A549 (cell line): ENCODE measurements at regions not wholly inside any gene's neighbourhood (a gene's known extent, or its start where the extent isn't known, plus 50 kb on each side); places are given as distances from the start of the nearest gene placed in this dataset.

Experiments used
- ATAC-seq, 2 experiments: fragments of 200-7000 bp in 1 of 2; fragments of >200 bp in 1 of 2; cut with Nextera tagmentation in 1 of 2; cut with Tn5 transposase in 1 of 2; 3 replicates each; pipeline versions ENCODE4 v1.8.0 to v1.9.1; 2018 to 2020; ENCODE audit warnings: mild to moderate bottlenecking in 1 of 2, moderate library complexity in 1 of 2
- CTCF ChIA-PET: fragments of 300-600 bp; sonication (Branson Sonifier 250); formaldehyde crosslinking; extraction: SDS; loops from one replicate; lab custom pipeline; 2021; ENCODE audit warnings: antibody characterized with exemption, inconsistent platforms; lab: Yijun Ruan, JAX
- POLR2A ChIA-PET: fragments of 350-600 bp; formaldehyde crosslinking; extraction: SDS; loops from one replicate; lab custom pipeline; 2021; ENCODE audit warnings: antibody characterized with exemption, inconsistent platforms; lab: Yijun Ruan, JAX
- DNase-seq, 2 experiments: peaks; one replicate each; pipeline versions ENCODE4 v3.0.0 to v3.0.0-alpha.2; 2011 to 2016; ENCODE audit warnings: low read depth in 1 of 2, low spot score in 1 of 2
- FAIRE-seq: peaks from 2 replicates; lab custom pipeline; 2011; peaks lifted over from hg19 to GRCh38; lab: Jason Lieb, UNC
- H3K27ac ChIP-seq, 2 experiments: fragments of >200 bp; sonication (Bioruptor Twin); formaldehyde crosslinking; 3 replicates each; pipeline ENCODE4 v1.5.1; 2016 to 2017
- H3K4me1 ChIP-seq: fragments of >200 bp; sonication (Bioruptor Twin); formaldehyde crosslinking; 3 replicates; pipeline ENCODE4 v1.6.1; 2016
- H3K4me2 ChIP-seq: fragments of >200 bp; sonication (Bioruptor Twin); formaldehyde crosslinking; 3 replicates; pipeline ENCODE4 v1.6.1; 2016
- H3K4me3 ChIP-seq: fragments of >200 bp; sonication (Bioruptor Twin); formaldehyde crosslinking; 3 replicates; pipeline ENCODE4 v1.5.1; 2016
- H3K9me3 ChIP-seq: fragments of >200 bp; sonication (Bioruptor Twin); formaldehyde crosslinking; 3 replicates; pipeline ENCODE4 v1.6.1; 2016
- EHMT2 ChIP-seq: fragments of 200-600 bp; sonication (generic); IDR thresholded peaks from 2 replicates; pipeline ENCODE4 v1.6.1; 2016; ENCODE audit warnings: antibody characterized with exemption, low read depth, mild to moderate bottlenecking, moderate library complexity
- EP300 ChIP-seq, 2 experiments: fragments of >200 bp; sonication (Bioruptor Twin); formaldehyde crosslinking; IDR thresholded peaks; 2 replicates in 1 of 2; 3 replicates in 1 of 2; pipeline ENCODE4 v1.6.1; 2016 to 2017
- FOXS1 ChIP-seq: fragments of 250-450 bp; sonication (Bioruptor Pico); IDR thresholded peaks from 2 replicates; pipeline ENCODE4 v1.5.0; 2020; ENCODE audit warnings: mild to moderate bottlenecking, moderate library complexity
- HDAC2 ChIP-seq: fragments of 200-600 bp; sonication (generic); IDR thresholded peaks from 2 replicates; pipeline ENCODE4 v1.6.1; 2016
- HOXA7 ChIP-seq: fragments of 250-450 bp; sonication (Bioruptor Pico); IDR thresholded peaks from 2 replicates; pipeline ENCODE4 v1.5.0; 2020; ENCODE audit warnings: mild to moderate bottlenecking, moderate library complexity
- HOXB13 ChIP-seq: fragments of 250-450 bp; sonication (Bioruptor Pico); IDR thresholded peaks from 2 replicates; pipeline ENCODE4 v1.5.0; 2020; ENCODE audit warnings: low read depth, mild to moderate bottlenecking, moderate library complexity
- JUN ChIP-seq, 2 experiments: fragments of >200 bp; sonication (Bioruptor Twin); formaldehyde crosslinking; IDR thresholded peaks; 2 replicates in 1 of 2; 3 replicates in 1 of 2; pipeline ENCODE4 v1.6.1; 2016 to 2017
- KDM1A ChIP-seq: fragments of 200-600 bp; sonication (generic); IDR thresholded peaks from 2 replicates; pipeline ENCODE4 v1.6.1; 2016; ENCODE audit warnings: low read depth, mild to moderate bottlenecking
- KDM5A ChIP-seq: fragments of 200-600 bp; sonication (generic); IDR thresholded peaks from 2 replicates; pipeline ENCODE4 v1.6.1; 2016; ENCODE audit warnings: antibody characterized with exemption, mild to moderate bottlenecking
- MAFK ChIP-seq: fragments of 450-650 bp; IDR thresholded peaks from 2 replicates; pipeline ENCODE4 v1.6.1; 2014; ENCODE audit not compliant: partially characterized antibody
- NFE2L2 ChIP-seq: fragments of 150-350 bp; conservative IDR thresholded peaks from 2 replicates; pipeline ENCODE4 v1.6.1; 2014; ENCODE audit warnings: low read length
- PHF8 ChIP-seq: fragments of 200-600 bp; sonication (generic); IDR thresholded peaks from 2 replicates; pipeline ENCODE4 v1.6.1; 2016; ENCODE audit warnings: low read depth, mild to moderate bottlenecking, antibody characterized with exemption, moderate library complexity, borderline replicate concordance
- RAD21 ChIP-seq, 2 experiments: fragments of >200 bp in 1 of 2; sonication (Bioruptor Twin) in 1 of 2; formaldehyde crosslinking in 1 of 2; IDR thresholded peaks in 1 of 2; conservative IDR thresholded peaks in 1 of 2; 2 replicates in 1 of 2; 3 replicates in 1 of 2; pipeline ENCODE4 v1.6.1; 2012 to 2018; ENCODE audit warnings: inconsistent platforms in 1 of 2
- RARB ChIP-seq: fragments of 250-450 bp; sonication (Bioruptor Pico); IDR thresholded peaks from 2 replicates; pipeline ENCODE4 v1.8.0; 2021; ENCODE audit warnings: mild to moderate bottlenecking, moderate library complexity
- RFX5 ChIP-seq: fragments of 450-650 bp; IDR thresholded peaks from 2 replicates; pipeline ENCODE4 v1.7.1; 2014; ENCODE audit warnings: antibody characterized with exemption, mild to moderate bottlenecking, moderate library complexity
- SMC3 ChIP-seq: fragments of >200 bp; sonication (Bioruptor Twin); formaldehyde crosslinking; IDR thresholded peaks from 3 replicates; pipeline ENCODE4 v1.6.1; 2018; ENCODE audit warnings: inconsistent platforms
- SREBF2 ChIP-seq: fragments of 450-650 bp; IDR thresholded peaks from 2 replicates; pipeline ENCODE4 v1.6.1; 2014; ENCODE audit warnings: mild to moderate bottlenecking, moderate library complexity
- TP53 ChIP-seq: fragments of 250-450 bp; sonication (Bioruptor Pico); IDR thresholded peaks from 2 replicates; pipeline ENCODE4 v1.5.0; 2021; ENCODE audit warnings: mild to moderate bottlenecking, moderate library complexity
- ZNF302 ChIP-seq: fragments of 250-450 bp; sonication (Bioruptor Pico); IDR thresholded peaks from 2 replicates; pipeline ENCODE4 v1.9.0; 2021; ENCODE audit warnings: inconsistent platforms, mild to moderate bottlenecking, moderate library complexity
- WGBS: methylation state at CpG from one replicate; pipeline ENCODE4 v1.1.6; 2017; ENCODE audit errors: missing lambda C conversion rate; 5-methylcytosine and 5-hydroxymethylcytosine counted together
- TF ChIP-seq, protein P1 (sequence below): IDR thresholded peaks from 2 replicates; pipeline ENCODE4 v1.6.1; 2012; ENCODE audit warnings: low read depth, borderline replicate concordance
- TF ChIP-seq, protein P2 (sequence below): fragments of 250-450 bp; sonication (Bioruptor Pico); IDR thresholded peaks from 2 replicates; pipeline ENCODE4 v1.5.0; 2021; ENCODE audit warnings: mild to moderate bottlenecking, moderate library complexity, borderline replicate concordance
- TF ChIP-seq, protein P3 (sequence below): fragments of >200 bp; sonication (Bioruptor Twin); formaldehyde crosslinking; IDR thresholded peaks from 2 replicates; pipeline ENCODE4 v1.6.1; 2016
- TF ChIP-seq, protein P4 (sequence below): IDR thresholded peaks from 2 replicates; pipeline ENCODE4 v1.6.1; 2012
- TF ChIP-seq, protein P5 (sequence below): fragments of 150-350 bp; IDR thresholded peaks from 2 replicates; pipeline ENCODE4 v1.6.1; 2014; ENCODE audit warnings: low read depth, mild to moderate bottlenecking, low read length

DNA sequence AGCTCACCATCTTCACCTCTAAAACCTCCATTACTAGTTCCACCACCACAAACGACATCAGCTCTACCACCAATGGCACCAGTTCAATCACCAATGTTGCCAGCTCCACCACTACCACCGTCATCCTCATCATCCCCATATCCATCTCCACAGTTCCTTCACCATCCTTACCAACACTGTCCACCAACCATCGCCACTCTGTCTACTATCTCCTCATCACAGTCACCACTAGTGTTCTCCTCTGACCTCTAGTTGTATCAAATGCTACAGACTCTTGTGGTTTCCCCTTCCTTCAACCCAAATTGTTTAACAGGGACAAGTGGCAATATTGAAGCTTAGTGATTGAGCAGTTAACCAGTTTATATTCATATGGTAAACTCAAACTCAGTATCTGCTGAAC is 182.6 kb downstream of the CAAP1 start (continued):
- TF ChIP-seq, protein P1, sequence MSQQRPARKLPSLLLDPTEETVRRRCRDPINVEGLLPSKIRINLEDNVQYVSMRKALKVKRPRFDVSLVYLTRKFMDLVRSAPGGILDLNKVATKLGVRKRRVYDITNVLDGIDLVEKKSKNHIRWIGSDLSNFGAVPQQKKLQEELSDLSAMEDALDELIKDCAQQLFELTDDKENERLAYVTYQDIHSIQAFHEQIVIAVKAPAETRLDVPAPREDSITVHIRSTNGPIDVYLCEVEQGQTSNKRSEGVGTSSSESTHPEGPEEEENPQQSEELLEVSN, result no peak
- no peak for TF ChIP-seq HDAC2
- TF ChIP-seq, protein P2, sequence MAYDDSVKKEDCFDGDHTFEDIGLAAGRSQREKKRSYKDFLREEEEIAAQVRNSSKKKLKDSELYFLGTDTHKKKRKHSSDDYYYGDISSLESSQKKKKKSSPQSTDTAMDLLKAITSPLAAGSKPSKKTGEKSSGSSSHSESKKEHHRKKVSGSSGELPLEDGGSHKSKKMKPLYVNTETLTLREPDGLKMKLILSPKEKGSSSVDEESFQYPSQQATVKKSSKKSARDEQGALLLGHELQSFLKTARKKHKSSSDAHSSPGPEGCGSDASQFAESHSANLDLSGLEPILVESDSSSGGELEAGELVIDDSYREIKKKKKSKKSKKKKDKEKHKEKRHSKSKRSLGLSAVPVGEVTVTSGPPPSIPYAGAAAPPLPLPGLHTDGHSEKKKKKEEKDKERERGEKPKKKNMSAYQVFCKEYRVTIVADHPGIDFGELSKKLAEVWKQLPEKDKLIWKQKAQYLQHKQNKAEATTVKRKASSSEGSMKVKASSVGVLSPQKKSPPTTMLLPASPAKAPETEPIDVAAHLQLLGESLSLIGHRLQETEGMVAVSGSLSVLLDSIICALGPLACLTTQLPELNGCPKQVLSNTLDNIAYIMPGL (CRISPR knock-in tag), result no peak
- TF ChIP-seq FOXS1, result no peak
- TF ChIP-seq HOXB13 (CRISPR knock-in tag), result no peak
- TF ChIP-seq, protein P3, sequence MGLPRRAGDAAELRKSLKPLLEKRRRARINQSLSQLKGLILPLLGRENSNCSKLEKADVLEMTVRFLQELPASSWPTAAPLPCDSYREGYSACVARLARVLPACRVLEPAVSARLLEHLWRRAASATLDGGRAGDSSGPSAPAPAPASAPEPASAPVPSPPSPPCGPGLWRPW, result no peak

DNA sequence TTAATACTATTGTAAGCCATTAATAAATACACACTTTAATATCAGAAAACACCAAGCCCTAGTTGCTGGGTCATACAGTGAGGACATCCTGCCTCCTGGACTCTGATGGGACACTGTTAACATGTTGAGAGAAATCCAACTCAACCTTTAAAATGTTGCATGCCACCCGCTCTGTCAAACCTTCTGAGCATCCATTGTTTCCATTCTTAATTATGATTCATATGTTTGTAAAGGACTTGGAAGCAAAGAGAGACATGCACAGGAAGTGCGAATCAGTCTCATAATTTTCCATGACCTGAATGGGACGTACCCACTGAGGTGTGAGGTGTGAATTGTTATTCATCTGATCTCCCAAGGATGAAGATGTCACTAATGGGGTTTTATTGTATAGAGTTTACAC is 186.4 kb downstream of the CAAP1 start:
- DNase-seq (no peak), FAIRE-seq (no peak), ATAC-seq (no peak)
- H3K4me2 ChIP-seq, result no peak overlapping the region
- 8% methylated on average over 3 of the region's 3 CpGs for WGBS
- ChIA-PET CTCF (interaction anchor here (1.2 kb wide), 1 partner anchor 19 kb away, joined by 3 read pairs; no protein-coding TSS in a partner anchor), POLR2A (no interaction called here)
- H3K4me3 ChIP-seq, result no peak overlapping the region
- no peaks in the 10 kb centered on the region for H3K4me1 ChIP-seq
- H3K9me3 ChIP-seq, result no peaks in the 10 kb centered on the region
- no peak overlapping the region for H3K27ac ChIP-seq
- TF ChIP-seq TP53 (CRISPR knock-in tag) (no peak), JUN (IDR thresholded peaks at IDR 0.05) (no peak), EHMT2 (no peak), PHF8 (no peak)
- TF ChIP-seq, protein P4, sequence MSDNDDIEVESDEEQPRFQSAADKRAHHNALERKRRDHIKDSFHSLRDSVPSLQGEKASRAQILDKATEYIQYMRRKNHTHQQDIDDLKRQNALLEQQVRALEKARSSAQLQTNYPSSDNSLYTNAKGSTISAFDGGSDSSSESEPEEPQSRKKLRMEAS, result no peak

DNA sequence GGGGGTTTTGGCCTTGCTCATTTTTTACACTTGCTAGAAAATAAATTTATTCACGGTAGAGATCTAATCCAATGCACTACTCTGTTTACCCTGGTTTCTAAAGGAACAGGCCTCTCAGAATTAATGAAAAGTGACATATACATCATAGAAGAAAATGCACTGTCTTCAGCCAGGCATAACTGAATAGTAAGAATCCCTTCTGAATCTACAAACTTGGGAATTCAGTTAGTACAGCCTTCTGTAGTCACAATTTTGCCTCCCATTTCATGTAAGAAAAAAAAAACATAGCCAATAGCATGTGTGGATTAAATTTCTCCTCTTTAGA is 197.3 kb downstream of the CAAP1 start:
- no peak overlapping the region for H3K4me3 ChIP-seq
- H3K27ac ChIP-seq, result no peak overlapping the region
- no peaks in the 10 kb centered on the region for H3K9me3 ChIP-seq
- no peak overlapping the region for H3K4me2 ChIP-seq
- H3K4me1 ChIP-seq, result no peaks in the 10 kb centered on the region
- DNase-seq (no peak), ATAC-seq (no peak), FAIRE-seq (no peak)
- TF ChIP-seq HOXA7 (CRISPR knock-in tag) (no peak), FOXS1 (no peak)
- TF ChIP-seq, protein P5, sequence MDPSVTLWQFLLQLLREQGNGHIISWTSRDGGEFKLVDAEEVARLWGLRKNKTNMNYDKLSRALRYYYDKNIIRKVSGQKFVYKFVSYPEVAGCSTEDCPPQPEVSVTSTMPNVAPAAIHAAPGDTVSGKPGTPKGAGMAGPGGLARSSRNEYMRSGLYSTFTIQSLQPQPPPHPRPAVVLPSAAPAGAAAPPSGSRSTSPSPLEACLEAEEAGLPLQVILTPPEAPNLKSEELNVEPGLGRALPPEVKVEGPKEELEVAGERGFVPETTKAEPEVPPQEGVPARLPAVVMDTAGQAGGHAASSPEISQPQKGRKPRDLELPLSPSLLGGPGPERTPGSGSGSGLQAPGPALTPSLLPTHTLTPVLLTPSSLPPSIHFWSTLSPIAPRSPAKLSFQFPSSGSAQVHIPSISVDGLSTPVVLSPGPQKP, result no peak
- TF ChIP-seq, protein P3, result no peak
- 7% methylated on average over 1 of the region's 1 CpG for WGBS
- POLR2A ChIA-PET, result no interaction called here
- CTCF ChIA-PET, result no interaction called here

DNA sequence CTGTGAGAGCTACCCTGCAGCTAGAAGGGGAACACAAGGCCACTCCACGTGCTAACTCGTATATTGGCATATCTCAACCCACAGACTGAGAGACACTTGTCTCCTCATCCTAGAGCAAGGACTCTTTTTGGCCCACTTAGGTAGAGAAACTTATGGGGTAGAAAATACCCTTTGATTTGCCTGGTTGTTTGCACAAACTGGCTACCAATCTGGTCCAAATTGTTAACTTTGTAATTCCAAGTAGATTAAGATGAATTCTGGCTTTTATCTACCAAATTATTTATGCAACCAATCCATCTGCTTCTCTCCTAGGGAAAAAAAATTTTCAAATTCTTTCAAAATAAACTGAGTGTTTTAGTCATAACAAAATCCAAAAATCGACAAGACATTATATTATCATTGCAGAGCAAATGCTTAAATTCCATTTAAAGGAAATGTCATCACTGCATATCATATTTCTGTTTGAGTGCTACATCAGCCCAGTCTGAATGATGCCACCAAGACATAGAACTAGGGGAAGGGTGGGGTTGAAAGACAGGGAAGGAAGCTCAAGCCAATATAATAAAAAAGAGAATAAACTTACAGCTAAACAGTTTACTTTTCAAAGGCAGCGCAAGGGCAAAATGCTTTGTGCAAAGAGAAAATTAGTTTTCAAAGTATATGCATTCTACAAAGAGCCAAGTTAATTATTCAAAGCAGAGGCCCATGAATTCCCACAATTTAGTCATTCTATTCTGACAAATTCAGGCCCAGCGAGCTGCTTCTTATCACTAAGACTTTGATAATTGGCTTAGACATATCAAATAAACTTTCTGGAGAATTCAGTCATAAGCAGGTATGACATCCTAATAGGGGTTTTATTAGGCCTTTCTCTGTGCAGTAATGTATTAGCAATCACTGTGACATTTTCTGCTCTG is 198.0 kb downstream of the CAAP1 start:
- ChIA-PET POLR2A (no interaction called here), CTCF (no interaction called here)
- WGBS, result 17% methylated on average over 5 of the region's 5 CpGs
- Histone ChIP-seq H3K4me3 (no peak overlapping the region), H3K4me1 (no peaks in the 10 kb centered on the region), H3K4me2 (no peak overlapping the region), H3K9me3 (no peaks in the 10 kb centered on the region), H3K27ac (no peak overlapping the region)
- FAIRE-seq, result no peak
- DNase-seq, result no peak
- no peak for ATAC-seq
- TF ChIP-seq, protein P4, result no peak
- TF ChIP-seq EP300 (IDR thresholded peaks at IDR 0.05) (no peak), KDM1A (no peak), RFX5 (no peak), HOXB13 (CRISPR knock-in tag) (no peak), RARB (CRISPR knock-in tag) (no peak), MAFK (no peak), KDM5A (no peak), SREBF2 (no peak), ZNF302 (no peak), SMC3 (no peak), JUN (IDR thresholded peaks at IDR 0.05) (no peak), NFE2L2 (no peak), RAD21 (conservative IDR thresholded peaks at IDR 0.05 in 1 of 2, IDR thresholded peaks at IDR 0.05 in 1 of 2) (no peak)
- TF ChIP-seq, protein P3, result no peak
- TF ChIP-seq, protein P5, result no peak
